Panc1 (cell line): ENCODE measurements at regions not wholly inside any gene's neighbourhood (a gene's known extent, or its start where the extent isn't known, plus 50 kb on each side); places are given as distances from the start of the nearest gene placed in this dataset.

Experiments used
- CTCF ChIP-seq: fragments of 450-650 bp; IDR thresholded peaks from 2 replicates; pipeline ENCODE4 v1.5.1; 2017; ENCODE audit warnings: mild to moderate bottlenecking
- REST ChIP-seq, 2 experiments: IDR thresholded peaks; 2 replicates each; pipeline ENCODE4 v1.6.1; 2011 to 2012; ENCODE audit warnings: low read depth in 2 of 2, control low read depth in 1 of 2, low read length in 1 of 2, mild to moderate bottlenecking in 1 of 2, moderate library complexity in 1 of 2; ENCODE audit not compliant: insufficient read depth in 1 of 2

- TF ChIP-seq CTCF = no peak
- TF ChIP-seq REST (IDR thresholded peaks at IDR 0.05; ENCODE audit: insufficient read depth in 1 of 2, low read depth in 2 of 2, low read length in 1 of 2) = no peak
Measured at GRCh38 chr1:100816049-100816448, 78.6 kb downstream of the EXTL2 start.
